ENCODE measurements at regions not wholly inside any gene's neighbourhood (a gene's known extent, or its start where the extent isn't known, plus 50 kb on each side); places are given as distances from the start of the nearest gene placed in this dataset.
"Not testable (repeated sequence)": the region's sequence is repeated elsewhere in the genome, so short reads cannot be mapped to it uniquely, and the experiment has no call there.

DNA sequence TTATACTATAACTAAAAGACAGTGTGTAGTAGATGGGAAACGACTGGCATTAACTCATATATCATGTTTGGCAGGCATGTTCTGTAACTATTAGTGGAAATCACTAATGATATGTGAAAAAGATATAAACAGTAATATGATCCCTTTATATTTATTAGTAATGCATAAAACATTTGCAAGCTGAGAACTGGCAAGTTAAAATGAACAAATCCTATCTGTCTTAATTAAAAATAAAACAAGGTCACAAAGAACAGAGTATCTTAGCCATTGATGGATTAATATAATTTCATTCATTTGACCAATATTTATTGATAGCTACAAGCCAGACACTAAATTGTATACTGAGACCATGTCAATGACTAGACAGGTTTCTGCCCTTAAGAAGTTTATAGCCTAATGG, 154.5 kb downstream of the CRPPA start:
- no peak for DNase-seq (ENCODE audit: low read depth in 3 of 3)

GRCh38 chr7:16266470-16266869, 154.9 kb downstream of the CRPPA start:
- not testable (repeated sequence) for DNase-seq (ENCODE audit: low read depth in 3 of 3)

- no peak for DNase-seq (ENCODE audit: low read depth in 3 of 3)
These were observed 155.4 kb downstream of the CRPPA start for GRCh38 chr7:16265863-16266458.

DNA sequence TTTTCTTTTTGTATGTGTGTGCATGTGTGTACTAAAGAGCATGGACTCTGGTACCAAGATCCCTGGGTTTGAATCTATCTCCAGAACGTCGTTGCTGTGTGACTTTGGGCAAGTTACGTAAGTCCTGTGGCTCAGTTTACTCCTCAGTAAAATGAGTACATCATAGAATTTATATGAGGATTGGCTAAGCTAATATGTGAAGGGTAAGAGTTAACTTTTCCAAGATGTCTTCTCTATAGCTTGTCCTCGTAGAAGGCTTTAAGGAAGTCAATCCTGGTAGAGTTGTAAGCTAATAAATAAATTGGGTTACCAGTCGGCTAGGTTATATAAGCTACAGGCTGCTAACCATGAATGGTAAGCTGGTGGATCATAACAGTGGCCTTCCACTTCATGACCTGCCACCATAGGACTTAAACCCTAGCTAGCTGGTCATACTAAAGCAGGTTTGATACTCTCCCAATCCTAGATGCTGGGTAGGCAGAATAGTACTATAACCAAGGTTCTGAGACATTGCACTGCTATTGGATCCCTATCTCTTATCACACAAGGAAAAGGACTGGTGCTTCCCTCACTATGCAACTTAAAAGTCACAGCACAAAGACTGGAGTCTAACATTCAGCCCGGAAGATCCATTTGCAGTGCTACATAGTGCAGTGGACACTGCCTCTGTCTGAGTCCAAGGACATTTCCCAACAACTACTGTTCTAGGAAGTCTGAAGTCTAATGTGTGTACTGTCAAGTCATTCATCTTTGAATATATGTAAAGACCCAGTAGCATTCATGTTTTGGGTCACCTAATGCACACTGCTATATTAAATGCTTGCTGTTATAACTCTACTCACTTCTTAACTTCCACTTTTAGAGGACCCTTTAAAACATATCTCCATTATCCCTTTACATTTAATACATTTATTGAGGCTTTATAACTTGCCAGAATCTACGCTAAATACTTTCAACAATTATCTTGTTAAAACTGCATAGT, 156.2 kb downstream of the CRPPA start:
- no peak for DNase-seq (ENCODE audit: low read depth in 3 of 3)

GRCh38 chr7:16264036-16264819, 157.1 kb downstream of the CRPPA start:
- no peak for DNase-seq (ENCODE audit: low read depth in 3 of 3)

- not testable (repeated sequence) for DNase-seq (ENCODE audit: low read depth in 3 of 3)
These were observed 158.0 kb downstream of the CRPPA start for GRCh38 chr7:16263377-16263776.

- DNase-seq (ENCODE audit: low read depth in 3 of 3): no peak
These were observed 159.7 kb downstream of the CRPPA start for GRCh38 chr7:16261654-16262053.

- no peak for DNase-seq (ENCODE audit: low read depth in 3 of 3)
These were observed 160.2 kb downstream of the CRPPA start for GRCh38 chr7:16261100-16261499.

DNA sequence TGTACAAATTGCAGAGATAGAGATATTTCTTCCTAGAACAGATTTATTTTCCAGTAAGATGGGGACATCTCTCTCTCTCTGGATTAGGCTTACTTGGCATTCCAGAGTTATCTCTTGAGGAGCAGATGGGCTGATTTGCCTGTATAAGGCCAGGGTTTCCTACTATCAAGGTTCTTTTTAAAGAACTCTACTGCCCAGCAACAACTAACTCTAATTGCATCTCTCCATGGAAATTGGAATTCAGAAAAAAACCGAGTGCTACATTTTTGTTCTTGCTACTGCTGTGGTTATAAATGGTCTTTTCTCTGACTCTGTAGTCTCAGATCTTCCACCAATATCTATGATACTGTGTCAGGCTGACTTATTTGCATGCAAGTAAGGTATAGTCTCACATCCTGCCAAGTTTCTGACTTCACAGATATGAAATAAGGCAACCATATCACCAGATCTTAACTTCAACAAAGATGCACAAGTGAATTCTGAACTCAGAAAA, 161.1 kb downstream of the CRPPA start:
- DNase-seq (ENCODE audit: low read depth in 3 of 3): no peak

DNA sequence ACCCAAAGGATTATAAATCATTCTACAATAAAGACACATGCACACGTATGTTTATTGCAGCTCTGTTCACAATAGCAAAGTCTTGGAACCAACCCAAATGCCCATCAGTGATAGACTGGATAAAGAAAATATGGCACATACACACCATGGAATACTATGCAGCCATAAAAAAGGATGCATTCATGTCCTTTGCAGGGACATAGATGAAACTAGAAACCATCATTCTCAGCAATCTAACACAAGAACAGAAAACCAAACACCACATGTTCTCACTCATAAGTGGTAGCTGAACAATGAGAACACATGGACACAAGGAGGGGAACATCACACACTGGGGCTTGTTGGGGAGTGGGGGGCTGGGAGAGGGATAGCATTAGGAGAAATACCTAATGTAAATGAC, 164.9 kb downstream of the CRPPA start:
- not testable (repeated sequence) for DNase-seq (ENCODE audit: low read depth in 3 of 3)

GRCh38 chr7:16255952-16256351, 165.4 kb downstream of the CRPPA start:
- DNase-seq (ENCODE audit: low read depth in 3 of 3): not testable (repeated sequence)

DNA sequence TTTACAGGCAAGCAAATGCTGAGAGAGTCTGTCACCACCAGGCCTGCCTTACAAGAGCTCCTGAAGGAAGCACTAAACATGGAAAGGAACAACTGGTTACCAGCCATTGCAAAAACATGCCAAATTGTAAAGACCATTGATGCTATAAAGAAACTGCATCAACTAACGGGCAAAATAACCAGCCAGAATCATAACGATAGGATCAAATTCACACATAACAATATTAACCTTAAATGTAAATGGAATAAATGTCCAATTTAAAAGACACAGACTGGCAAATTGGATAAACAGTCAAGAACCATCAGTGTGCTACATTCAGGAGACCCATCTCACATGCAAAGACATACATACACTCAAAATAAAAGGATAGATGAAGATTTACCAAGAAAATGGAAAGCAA, 170.7 kb downstream of the CRPPA start:
- DNase-seq (ENCODE audit: low read depth in 3 of 3): not testable (repeated sequence)

GRCh38 chr7:16249204-16249603, 172.1 kb downstream of the CRPPA start:
- not testable (repeated sequence) for DNase-seq (ENCODE audit: low read depth in 3 of 3)

DNA sequence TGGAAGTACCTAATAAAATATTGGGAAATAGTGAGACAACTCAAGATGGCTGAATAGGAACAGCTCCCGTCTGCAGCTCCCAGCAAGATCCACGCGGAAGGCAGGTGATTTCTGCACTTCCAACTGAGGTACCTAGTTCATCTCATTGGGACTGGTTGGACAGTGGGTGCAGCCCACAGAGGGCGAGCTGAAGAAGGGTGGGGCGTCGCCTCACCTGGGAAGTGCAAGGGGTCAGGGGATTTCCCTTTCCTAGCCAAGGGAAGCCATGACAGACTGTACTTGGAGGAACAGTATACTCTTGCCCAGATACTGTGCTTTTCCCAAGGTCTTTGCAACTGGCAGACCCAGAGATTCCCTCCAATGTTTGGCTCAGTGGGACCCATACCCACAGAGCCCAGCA, 172.8 kb downstream of the CRPPA start:
- not testable (repeated sequence) for DNase-seq (ENCODE audit: low read depth in 3 of 3)

GRCh38 chr7:16244469-16244868, 176.9 kb downstream of the CRPPA start:
- no peak for DNase-seq (ENCODE audit: low read depth in 3 of 3)

GRCh38 chr7:16242920-16243319, 178.4 kb downstream of the CRPPA start:
- no peak for DNase-seq (ENCODE audit: low read depth in 3 of 3)

DNA sequence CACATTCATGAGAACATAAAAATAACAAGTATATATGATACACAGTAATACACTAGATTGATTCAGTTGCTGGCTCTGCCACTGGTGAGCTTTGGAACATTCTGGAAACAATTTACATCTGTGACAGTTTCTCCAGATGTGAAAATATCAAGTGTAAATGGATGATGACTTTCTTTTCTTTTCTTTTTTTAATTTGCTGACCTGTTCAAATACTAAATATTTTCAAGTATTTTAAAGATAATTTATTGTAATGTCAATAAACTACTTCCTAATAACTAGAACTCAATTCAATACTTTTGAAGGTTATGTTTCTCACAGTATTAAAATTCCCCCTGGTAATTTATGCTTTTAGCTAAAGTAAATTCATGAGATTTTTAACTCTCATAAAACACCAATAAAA, 180.3 kb downstream of the CRPPA start:
- DNase-seq (ENCODE audit: low read depth in 3 of 3): no peak

DNA sequence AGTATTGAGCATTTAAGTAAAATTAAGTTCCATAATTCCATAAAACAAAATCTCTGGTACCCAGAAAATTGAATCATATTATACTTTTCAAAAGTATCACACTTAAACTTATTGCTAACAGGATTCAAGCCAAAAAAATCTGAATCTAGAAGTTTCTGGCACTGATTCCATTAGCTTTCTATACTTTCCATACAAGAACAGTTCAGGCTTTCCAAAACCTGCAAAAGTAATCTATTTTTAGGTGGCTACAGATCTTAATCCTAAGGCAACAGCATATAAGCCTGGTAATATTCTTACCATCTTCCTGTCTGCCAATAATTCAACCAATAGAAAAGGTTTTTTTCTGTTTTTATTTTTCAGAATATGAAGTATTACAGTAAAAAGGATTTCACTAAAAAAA, 185.0 kb downstream of the CRPPA start:
- no peak for DNase-seq (ENCODE audit: low read depth in 3 of 3)

DNA sequence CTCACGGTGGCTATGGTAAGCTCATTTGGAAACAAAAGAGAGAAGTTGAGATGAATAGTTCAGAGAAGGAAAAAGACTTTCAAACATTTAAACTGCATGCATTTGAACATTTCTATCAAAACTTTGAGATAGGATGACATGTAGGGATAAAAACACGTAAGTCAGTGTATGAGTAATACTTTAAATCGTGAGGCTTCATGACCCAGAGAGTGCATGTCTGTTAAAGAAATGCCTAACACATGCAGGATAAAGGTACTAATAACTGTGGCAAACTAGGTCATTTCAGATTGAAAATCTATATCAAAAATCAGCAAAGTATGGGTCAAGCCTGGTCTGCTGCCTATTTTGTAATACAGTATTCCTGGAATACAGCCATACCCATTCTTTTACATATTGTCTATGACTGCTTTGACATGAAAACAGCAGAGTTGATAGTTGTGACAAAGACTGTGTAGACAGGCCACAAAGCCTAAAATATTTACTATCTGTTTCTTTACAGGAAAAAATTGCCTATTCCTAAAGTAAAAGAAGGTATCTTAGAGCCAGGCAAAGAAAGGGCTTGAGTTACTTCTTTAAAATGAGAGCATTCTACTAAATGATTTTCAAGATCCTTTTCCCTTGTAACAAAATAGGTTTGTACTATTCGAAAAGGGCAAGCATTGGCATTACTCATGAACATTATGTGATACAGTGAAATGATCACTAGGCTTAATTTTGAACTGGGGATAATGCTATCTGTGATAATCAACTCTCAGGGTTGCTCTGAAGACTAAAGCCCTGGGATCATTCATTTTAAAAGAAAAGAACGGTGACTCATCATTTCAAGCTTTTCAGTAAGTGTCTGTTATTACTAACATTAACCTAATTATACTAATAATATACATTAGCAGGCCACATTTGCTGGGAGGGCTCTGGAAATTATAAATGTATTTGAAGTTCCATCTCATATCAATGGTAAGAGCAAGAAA, 185.9 kb downstream of the CRPPA start:
- no peak for DNase-seq (ENCODE audit: low read depth in 3 of 3)

- DNase-seq (ENCODE audit: low read depth in 3 of 3): no peak
These were observed 186.7 kb downstream of the CRPPA start for GRCh38 chr7:16234493-16235146.
